Nephron (organoid): ENCODE measurements at regions not wholly inside any gene's neighbourhood (a gene's known extent, or its start where the extent isn't known, plus 50 kb on each side); places are given as distances from the start of the nearest gene placed in this dataset.
"Not testable (repeated sequence)": the region's sequence is repeated elsewhere in the genome, so short reads cannot be mapped to it uniquely, and the experiment has no call there.

Experiments
- H3K27ac Mint-ChIP-seq, 3 experiments: 2 replicates each; pipeline ENCODE4 v1.8.0; 2020; ENCODE audit warnings: mixed read lengths in 3 of 3, mild to moderate bottlenecking in 2 of 3, moderate library complexity in 1 of 3
- H3K27me3 Mint-ChIP-seq: 2 replicates; pipeline ENCODE4 v1.8.0; 2021; ENCODE audit warnings: low read depth, mild to moderate bottlenecking, moderate library complexity, mixed read lengths
- H3K36me3 Mint-ChIP-seq: 2 replicates; pipeline ENCODE4 v1.8.0; 2020; ENCODE audit warnings: low read depth, mixed read lengths
- H3K4me1 Mint-ChIP-seq: 2 replicates; pipeline ENCODE4 v1.8.0; 2020; ENCODE audit warnings: mixed read lengths
- H3K4me3 Mint-ChIP-seq, 3 experiments: 2 replicates each; pipeline ENCODE4 v1.8.0; 2020; ENCODE audit warnings: mild to moderate bottlenecking in 3 of 3, mixed read lengths in 3 of 3, moderate library complexity in 2 of 3
- H3K9me3 Mint-ChIP-seq: 2 replicates; pipeline ENCODE4 v1.8.0; 2020; ENCODE audit warnings: mixed read lengths
- CTCF ChIP-seq, 3 experiments: fragments of 200-600 bp; sonication (generic); IDR thresholded peaks; one replicate each; pipeline ENCODE4 v1.5.0; 2021; ENCODE audit warnings: antibody characterized with exemption in 3 of 3; ENCODE audit not compliant: unreplicated experiment in 3 of 3

- H3K4me3 Mint-ChIP-seq = no peak overlapping the region
- peaks cover 16% of the 10 kb centered on the region for H3K4me1 Mint-ChIP-seq
- peaks cover 17% of the 10 kb centered on the region for H3K9me3 Mint-ChIP-seq
- no peaks in the 10 kb centered on the region for H3K27me3 Mint-ChIP-seq
- H3K36me3 Mint-ChIP-seq = peaks cover 13% of the 10 kb centered on the region
- H3K27ac Mint-ChIP-seq = peak overlapping the region; percentile 25 to 67 (median 51)
- TF ChIP-seq CTCF (IDR thresholded peaks at IDR 0.05; ENCODE audit: unreplicated experiment in 3 of 3) = no peak
Observed at GRCh38 chr6:157727629-157728182, 95.3 kb upstream of the SNX9 start.

- peaks cover 17% of the 10 kb centered on the region for H3K9me3 Mint-ChIP-seq
- peaks cover 11% of the 10 kb centered on the region for H3K4me1 Mint-ChIP-seq
- H3K27me3 Mint-ChIP-seq = no peaks in the 10 kb centered on the region
- peaks cover 13% of the 10 kb centered on the region for H3K36me3 Mint-ChIP-seq
- no peak overlapping the region for H3K4me3 Mint-ChIP-seq
- H3K27ac Mint-ChIP-seq = no peak overlapping the region
- TF ChIP-seq CTCF (IDR thresholded peaks at IDR 0.05; ENCODE audit: unreplicated experiment in 3 of 3) = no peak
Observed at GRCh38 chr6:157728183-157728881, 94.7 kb upstream of the SNX9 start.

- peaks cover 6% of the 10 kb centered on the region for H3K4me1 Mint-ChIP-seq
- TF ChIP-seq CTCF (IDR thresholded peaks at IDR 0.05; ENCODE audit: unreplicated experiment in 3 of 3) = no peak
- peaks cover 4% of the 10 kb centered on the region for H3K27me3 Mint-ChIP-seq
- no peak overlapping the region for H3K27ac Mint-ChIP-seq
- peaks cover 2% of the 10 kb centered on the region for H3K9me3 Mint-ChIP-seq
- no peaks in the 10 kb centered on the region for H3K36me3 Mint-ChIP-seq
- no peak overlapping the region for H3K4me3 Mint-ChIP-seq
Observed at GRCh38 chr6:157731221-157731620, 91.8 kb upstream of the SNX9 start.

- peaks cover 7% of the 10 kb centered on the region for H3K9me3 Mint-ChIP-seq
- no peaks in the 10 kb centered on the region for H3K36me3 Mint-ChIP-seq
- no peak overlapping the region for H3K4me3 Mint-ChIP-seq
- H3K27me3 Mint-ChIP-seq = peaks cover 4% of the 10 kb centered on the region
- TF ChIP-seq CTCF (IDR thresholded peaks at IDR 0.05; ENCODE audit: unreplicated experiment in 3 of 3) = no peak
- no peak overlapping the region for H3K27ac Mint-ChIP-seq
- H3K4me1 Mint-ChIP-seq = peaks cover 6% of the 10 kb centered on the region
Observed at GRCh38 chr6:157732007-157732406, 91.0 kb upstream of the SNX9 start.

- H3K4me3 Mint-ChIP-seq = no peak overlapping the region
- H3K27ac Mint-ChIP-seq = no peak overlapping the region
- peaks cover 3% of the 10 kb centered on the region for H3K4me1 Mint-ChIP-seq
- H3K27me3 Mint-ChIP-seq = peaks cover 4% of the 10 kb centered on the region
- no peak for TF ChIP-seq CTCF (IDR thresholded peaks at IDR 0.05; ENCODE audit: unreplicated experiment in 3 of 3)
- no peaks in the 10 kb centered on the region for H3K36me3 Mint-ChIP-seq
- peaks cover 9% of the 10 kb centered on the region for H3K9me3 Mint-ChIP-seq
Observed at GRCh38 chr6:157732416-157733161, 90.5 kb upstream of the SNX9 start.

GRCh38 chr6:157736555-157736954, 86.5 kb upstream of the SNX9 start:
- not testable (repeated sequence) for H3K27ac Mint-ChIP-seq, H3K4me1 Mint-ChIP-seq, H3K4me3 Mint-ChIP-seq, H3K27me3 Mint-ChIP-seq, H3K36me3 Mint-ChIP-seq
- H3K9me3 Mint-ChIP-seq = peaks cover 22% of the 10 kb centered on the region
